Liver (tissue), 8 donors: ENCODE measurements at regions not wholly inside any gene's neighbourhood (a gene's known extent, or its start where the extent isn't known, plus 50 kb on each side); places are given as distances from the start of the nearest gene placed in this dataset.

Experiments
- DNase-seq: peaks from one replicate; pipeline ENCODE4 v3.0.0-alpha.2; 2017; ENCODE audit warnings: low spot score
- H3K27ac ChIP-seq, 2 donors: one replicate each; pipeline ENCODE4 v1.7.0; 2013; ENCODE audit warnings: inconsistent platforms in 2 of 2, low read length in 2 of 2, control low read depth in 1 of 2, low read depth in 1 of 2, mild to moderate bottlenecking in 1 of 2
- H3K27me3 ChIP-seq, 4 donors: one replicate each; pipeline versions ENCODE4 v1.6.1 to v1.7.0; 2013; ENCODE audit warnings: low read length in 3 of 4, inconsistent platforms in 1 of 4, mild to moderate bottlenecking in 1 of 4, moderate library complexity in 1 of 4; ENCODE audit not compliant: control insufficient read depth in 4 of 4, insufficient read depth in 4 of 4
- H3K36me3 ChIP-seq, 4 donors: one replicate each; pipeline versions ENCODE4 v1.6.1 to v1.7.0; 2013; ENCODE audit warnings: low read length in 3 of 4, mild to moderate bottlenecking in 3 of 4, low read depth in 1 of 4, moderate library complexity in 1 of 4; ENCODE audit not compliant: control insufficient read depth in 4 of 4, insufficient read depth in 3 of 4
- H3K4me1 ChIP-seq, 4 donors: one replicate each; pipeline versions ENCODE4 v1.6.1 to v1.7.0; 2013; ENCODE audit warnings: low read length in 3 of 4, mild to moderate bottlenecking in 3 of 4, moderate library complexity in 1 of 4; ENCODE audit not compliant: control insufficient read depth in 4 of 4, insufficient read depth in 4 of 4
- H3K4me3 ChIP-seq, 3 donors: one replicate each; pipeline versions ENCODE4 v1.6.1 to v1.7.0; 2013; ENCODE audit warnings: low read length in 3 of 3, control low read depth in 1 of 3, low read depth in 1 of 3, mild to moderate bottlenecking in 1 of 3
- H3K9ac ChIP-seq, 2 donors: one replicate each; pipeline ENCODE4 v1.7.0; 2013; ENCODE audit warnings: low read length in 2 of 2, mild to moderate bottlenecking in 2 of 2, moderate library complexity in 2 of 2, control low read depth in 1 of 2, low read depth in 1 of 2
- H3K9me3 ChIP-seq, 4 donors: one replicate each; pipeline versions ENCODE4 v1.6.1 to v1.7.0; 2013; ENCODE audit warnings: low read length in 3 of 4; ENCODE audit not compliant: control insufficient read depth in 4 of 4
- EGR1 ChIP-seq, 2 donors: IDR thresholded peaks; 2 replicates each; pipeline ENCODE4 v1.6.1; 2016 to 2018; ENCODE audit warnings: antibody characterized with exemption in 2 of 2, low read depth in 2 of 2
- FOXA1 ChIP-seq: IDR thresholded peaks from 2 replicates; pipeline ENCODE4 v1.6.1; 2016; ENCODE audit warnings: antibody characterized with exemption
- GABPA ChIP-seq, 2 donors: IDR thresholded peaks in 1 of 2; conservative IDR thresholded peaks in 1 of 2; 2 replicates each; pipeline ENCODE4 v1.6.1; 2016; ENCODE audit warnings: antibody characterized with exemption in 2 of 2, mild to moderate bottlenecking in 1 of 2, moderate library complexity in 1 of 2
- JUND ChIP-seq, 2 donors: IDR thresholded peaks; 2 replicates each; pipeline ENCODE4 v1.6.1; 2016; ENCODE audit warnings: antibody characterized with exemption in 2 of 2
- NR2F2 ChIP-seq: IDR thresholded peaks from 2 replicates; pipeline ENCODE4 v1.6.1; 2016; ENCODE audit warnings: antibody characterized with exemption
- RAD21 ChIP-seq, 2 donors: IDR thresholded peaks; 2 replicates each; pipeline ENCODE4 v1.6.1; 2016; ENCODE audit warnings: antibody characterized with exemption in 2 of 2, mild to moderate bottlenecking in 2 of 2
- YY1 ChIP-seq: IDR thresholded peaks from 2 replicates; pipeline ENCODE4 v1.6.1; 2016; ENCODE audit warnings: antibody characterized with exemption, mild to moderate bottlenecking
- WGBS: extraction: QIAGEN DNeasy Blood & Tissue Kit; methylation state at CpG from one replicate; pipeline ENCODE4 v1.1.7; 2013; 5-methylcytosine and 5-hydroxymethylcytosine counted together
- TF ChIP-seq, protein P1 (sequence below): fragments of 150-350 bp; IDR thresholded peaks from 2 replicates; pipeline ENCODE4 v1.5.1; 2017; ENCODE audit warnings: improper control_type of control experiment, low read depth, low read length; ENCODE audit not compliant: missing input control
- TF ChIP-seq, protein P2 (sequence below): IDR thresholded peaks from 2 replicates; pipeline ENCODE4 v1.6.1; 2016; ENCODE audit warnings: antibody characterized with exemption
- donor health status: healthy.
- donor health status: healthy.
- donor health status: healthy.
- donor health status: healthy.
- donor health status: healthy.

DNA sequence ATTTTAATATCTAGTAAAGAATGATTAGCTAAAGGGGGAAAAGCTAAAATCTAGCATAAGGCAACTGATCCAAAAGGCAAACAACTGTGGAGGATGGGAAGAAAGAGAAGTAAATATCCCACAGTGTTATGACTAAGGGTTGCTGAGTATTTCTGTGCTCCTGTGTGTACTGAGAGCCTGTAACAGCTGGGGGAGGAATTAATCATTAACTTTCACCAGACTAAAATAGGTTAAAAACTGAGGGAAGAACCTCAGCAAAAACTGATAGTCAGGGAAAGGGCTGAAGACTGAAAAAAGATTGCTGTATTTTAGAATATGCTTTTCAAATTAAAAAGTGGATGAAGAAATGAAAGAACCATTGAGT, 365.9 kb downstream of the CXXC4 start (continued):
- TF ChIP-seq, protein P1, sequence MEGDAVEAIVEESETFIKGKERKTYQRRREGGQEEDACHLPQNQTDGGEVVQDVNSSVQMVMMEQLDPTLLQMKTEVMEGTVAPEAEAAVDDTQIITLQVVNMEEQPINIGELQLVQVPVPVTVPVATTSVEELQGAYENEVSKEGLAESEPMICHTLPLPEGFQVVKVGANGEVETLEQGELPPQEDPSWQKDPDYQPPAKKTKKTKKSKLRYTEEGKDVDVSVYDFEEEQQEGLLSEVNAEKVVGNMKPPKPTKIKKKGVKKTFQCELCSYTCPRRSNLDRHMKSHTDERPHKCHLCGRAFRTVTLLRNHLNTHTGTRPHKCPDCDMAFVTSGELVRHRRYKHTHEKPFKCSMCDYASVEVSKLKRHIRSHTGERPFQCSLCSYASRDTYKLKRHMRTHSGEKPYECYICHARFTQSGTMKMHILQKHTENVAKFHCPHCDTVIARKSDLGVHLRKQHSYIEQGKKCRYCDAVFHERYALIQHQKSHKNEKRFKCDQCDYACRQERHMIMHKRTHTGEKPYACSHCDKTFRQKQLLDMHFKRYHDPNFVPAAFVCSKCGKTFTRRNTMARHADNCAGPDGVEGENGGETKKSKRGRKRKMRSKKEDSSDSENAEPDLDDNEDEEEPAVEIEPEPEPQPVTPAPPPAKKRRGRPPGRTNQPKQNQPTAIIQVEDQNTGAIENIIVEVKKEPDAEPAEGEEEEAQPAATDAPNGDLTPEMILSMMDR: peak; percentile 9
- peak; percentile 90 for TF ChIP-seq FOXA1

DNA sequence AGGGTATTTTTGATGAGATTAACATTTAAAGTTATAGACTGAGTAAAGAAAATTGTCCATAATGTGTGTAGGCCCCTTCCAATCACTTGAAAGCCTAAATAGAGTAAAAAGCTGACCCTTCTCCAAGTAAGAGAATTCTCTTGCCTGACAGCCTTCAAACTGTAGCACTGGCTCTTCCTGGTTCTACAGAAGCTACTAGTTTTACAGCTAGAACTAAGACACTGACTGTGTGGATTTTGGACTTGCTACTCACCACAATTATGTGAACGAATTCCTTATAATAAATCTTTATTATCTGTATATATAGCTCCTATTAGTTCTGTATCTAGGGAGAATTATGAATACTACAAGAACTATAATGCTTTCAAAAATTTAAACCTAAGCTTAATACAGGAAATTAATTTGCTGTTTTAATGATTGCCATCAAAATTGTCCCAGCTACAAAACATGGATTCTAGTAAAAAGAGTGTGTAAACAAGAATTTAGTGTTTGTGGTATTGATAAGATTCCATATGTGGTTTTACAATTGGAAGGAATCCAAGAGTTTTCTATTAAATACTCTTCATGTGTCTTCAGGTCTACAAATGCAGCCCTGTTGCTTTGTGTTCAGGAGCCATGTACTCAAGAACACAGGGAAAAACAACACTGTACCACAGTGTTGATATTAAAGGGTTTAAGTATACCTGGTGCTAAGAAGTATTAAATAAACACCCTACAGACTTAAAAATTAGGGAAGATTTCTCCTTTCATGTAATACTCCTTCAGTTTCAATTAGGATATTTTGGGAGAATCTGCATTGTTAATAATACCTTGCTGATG, 366.5 kb downstream of the CXXC4 start:
- Histone ChIP-seq H3K9ac (no peak overlapping the region), H3K4me1 (peaks cover 0 to 21% (median 3%) of the 10 kb centered on the region in 4 donors), H3K27ac (peak overlapping the region; percentile 71 to 74), H3K4me3 (no peak overlapping the region), H3K27me3 (no peaks in the 10 kb centered on the region), H3K36me3 (no peaks in the 10 kb centered on the region), H3K9me3 (no peaks in the 10 kb centered on the region)
- DNase-seq: no peak
- 49% methylated on average over 1 of the region's 1 CpG for WGBS
- TF ChIP-seq JUND (IDR thresholded peaks at IDR 0.05) (no peak), EGR1 (IDR thresholded peaks at IDR 0.05; ENCODE audit: low read depth in 2 of 2) (peak in 1 of 2 donors; percentile 1), YY1 (no peak)

DNA sequence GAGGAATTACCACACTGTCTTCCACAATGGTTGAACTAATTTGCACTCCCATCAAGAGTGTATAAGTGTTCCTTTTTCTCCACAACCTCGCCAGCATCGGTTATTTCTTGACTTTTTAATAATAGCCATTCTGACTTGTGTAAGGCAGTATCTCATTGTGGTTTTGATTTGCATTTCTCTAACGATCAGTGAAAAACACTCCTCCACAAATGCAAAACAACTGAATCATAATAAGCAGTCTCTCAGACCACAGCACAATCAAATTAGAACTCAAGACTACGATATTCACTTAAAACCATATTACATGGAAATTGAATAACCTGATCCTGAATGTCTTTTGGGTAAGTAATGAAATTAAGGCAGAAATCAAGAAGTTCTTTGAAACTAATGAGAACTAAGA, 371.7 kb downstream of the CXXC4 start:
- no peak overlapping the region for H3K4me3 ChIP-seq
- H3K36me3 ChIP-seq: no peaks in the 10 kb centered on the region
- no peak for DNase-seq
- WGBS: 77% methylated on average over 4 of the region's 4 CpGs
- TF ChIP-seq, protein P2, sequence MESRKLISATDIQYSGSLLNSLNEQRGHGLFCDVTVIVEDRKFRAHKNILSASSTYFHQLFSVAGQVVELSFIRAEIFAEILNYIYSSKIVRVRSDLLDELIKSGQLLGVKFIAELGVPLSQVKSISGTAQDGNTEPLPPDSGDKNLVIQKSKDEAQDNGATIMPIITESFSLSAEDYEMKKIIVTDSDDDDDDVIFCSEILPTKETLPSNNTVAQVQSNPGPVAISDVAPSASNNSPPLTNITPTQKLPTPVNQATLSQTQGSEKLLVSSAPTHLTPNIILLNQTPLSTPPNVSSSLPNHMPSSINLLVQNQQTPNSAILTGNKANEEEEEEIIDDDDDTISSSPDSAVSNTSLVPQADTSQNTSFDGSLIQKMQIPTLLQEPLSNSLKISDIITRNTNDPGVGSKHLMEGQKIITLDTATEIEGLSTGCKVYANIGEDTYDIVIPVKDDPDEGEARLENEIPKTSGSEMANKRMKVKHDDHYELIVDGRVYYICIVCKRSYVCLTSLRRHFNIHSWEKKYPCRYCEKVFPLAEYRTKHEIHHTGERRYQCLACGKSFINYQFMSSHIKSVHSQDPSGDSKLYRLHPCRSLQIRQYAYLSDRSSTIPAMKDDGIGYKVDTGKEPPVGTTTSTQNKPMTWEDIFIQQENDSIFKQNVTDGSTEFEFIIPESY: no peak
- H3K27ac ChIP-seq: no peak overlapping the region
- no peaks in the 10 kb centered on the region for H3K27me3 ChIP-seq
- no peak overlapping the region for H3K9ac ChIP-seq
- peaks cover 0 to 3% (median 0%) of the 10 kb centered on the region in 4 donors for H3K4me1 ChIP-seq
- no peaks in the 10 kb centered on the region for H3K9me3 ChIP-seq

DNA sequence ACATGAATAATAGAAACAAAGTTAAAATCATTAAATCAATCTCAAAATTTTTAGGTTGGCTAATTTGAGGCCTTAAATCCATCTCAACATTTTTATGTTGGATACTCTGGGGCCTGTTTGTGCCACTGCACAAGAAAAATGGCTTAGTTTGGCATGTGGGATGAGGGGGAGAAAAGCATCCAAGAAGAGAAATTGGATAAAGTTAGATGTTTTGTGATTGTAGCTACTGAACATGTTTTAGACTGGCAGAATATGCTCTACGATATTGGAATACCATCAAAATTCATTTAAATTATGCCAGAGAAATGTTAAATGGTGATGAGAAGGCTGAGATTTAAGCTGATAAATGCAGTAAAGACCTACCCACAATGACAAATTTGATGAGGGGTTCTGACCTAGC, 376.9 kb downstream of the CXXC4 start:
- no peak for DNase-seq
- H3K27ac ChIP-seq: no peak overlapping the region
- H3K36me3 ChIP-seq: no peaks in the 10 kb centered on the region
- TF ChIP-seq, protein P2: no peak
- no peak for TF ChIP-seq NR2F2
- TF ChIP-seq RAD21 (IDR thresholded peaks at IDR 0.05): no peak
- TF ChIP-seq GABPA (IDR thresholded peaks at IDR 0.05 in 1 of 2, conservative IDR thresholded peaks at IDR 0.05 in 1 of 2): no peak
- no peaks in the 10 kb centered on the region for H3K27me3 ChIP-seq
- WGBS: 46% methylated on average over 1 of the region's 1 CpG
- no peaks in the 10 kb centered on the region for H3K9me3 ChIP-seq
- no peak overlapping the region for H3K9ac ChIP-seq
- H3K4me3 ChIP-seq: no peak overlapping the region
- H3K4me1 ChIP-seq: peaks cover 0 to 2% (median 0%) of the 10 kb centered on the region in 4 donors
